GM12873 (cell line): ENCODE measurements at regions not wholly inside any gene's neighbourhood (a gene's known extent, or its start where the extent isn't known, plus 50 kb on each side); places are given as distances from the start of the nearest gene placed in this dataset.

Source experiments
- TF ChIP-seq, protein P1 (sequence below): IDR thresholded peaks from 2 replicates; pipeline ENCODE4 v1.5.1; 2012; ENCODE audit warnings: low read depth, mild to moderate bottlenecking, moderate library complexity, low read length, control low read depth; ENCODE audit not compliant: insufficient read depth; ENCODE audit errors: missing control alignments

DNA sequence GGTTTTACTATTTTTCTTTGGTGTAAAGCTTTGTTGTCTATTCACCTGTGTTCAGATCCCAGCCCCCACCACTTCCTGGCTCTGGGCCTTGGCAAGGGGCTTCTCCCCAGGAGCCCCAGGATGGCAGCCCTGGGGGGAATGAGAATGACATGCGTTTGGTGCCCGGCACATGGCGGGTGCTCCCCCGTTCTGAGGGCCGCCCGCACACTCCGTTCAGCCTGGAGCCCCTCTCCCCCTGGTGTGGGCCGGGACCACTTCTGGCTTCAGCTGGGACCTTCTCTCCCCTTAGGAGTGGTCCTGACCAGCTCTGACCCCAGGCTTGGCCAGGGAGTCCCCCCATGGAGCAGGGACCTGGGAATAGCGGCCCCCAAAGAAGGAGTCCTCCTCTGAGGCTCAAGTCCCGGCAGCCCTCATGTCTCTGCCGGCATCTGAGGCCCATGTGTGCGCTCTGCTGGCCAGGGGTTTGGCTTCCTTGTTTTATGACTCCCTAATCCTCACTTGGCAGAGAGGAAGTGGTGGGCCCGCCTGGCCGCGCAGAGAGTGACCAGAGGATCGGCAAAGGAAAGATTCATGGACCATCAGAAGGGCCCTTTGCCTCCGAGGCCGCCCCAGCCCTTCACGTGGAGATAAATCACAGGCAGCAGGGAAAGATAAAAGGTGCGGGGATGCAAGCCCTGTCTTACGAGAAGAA lies 57.0 kb upstream of the LMX1B start:
- TF ChIP-seq, protein P1, sequence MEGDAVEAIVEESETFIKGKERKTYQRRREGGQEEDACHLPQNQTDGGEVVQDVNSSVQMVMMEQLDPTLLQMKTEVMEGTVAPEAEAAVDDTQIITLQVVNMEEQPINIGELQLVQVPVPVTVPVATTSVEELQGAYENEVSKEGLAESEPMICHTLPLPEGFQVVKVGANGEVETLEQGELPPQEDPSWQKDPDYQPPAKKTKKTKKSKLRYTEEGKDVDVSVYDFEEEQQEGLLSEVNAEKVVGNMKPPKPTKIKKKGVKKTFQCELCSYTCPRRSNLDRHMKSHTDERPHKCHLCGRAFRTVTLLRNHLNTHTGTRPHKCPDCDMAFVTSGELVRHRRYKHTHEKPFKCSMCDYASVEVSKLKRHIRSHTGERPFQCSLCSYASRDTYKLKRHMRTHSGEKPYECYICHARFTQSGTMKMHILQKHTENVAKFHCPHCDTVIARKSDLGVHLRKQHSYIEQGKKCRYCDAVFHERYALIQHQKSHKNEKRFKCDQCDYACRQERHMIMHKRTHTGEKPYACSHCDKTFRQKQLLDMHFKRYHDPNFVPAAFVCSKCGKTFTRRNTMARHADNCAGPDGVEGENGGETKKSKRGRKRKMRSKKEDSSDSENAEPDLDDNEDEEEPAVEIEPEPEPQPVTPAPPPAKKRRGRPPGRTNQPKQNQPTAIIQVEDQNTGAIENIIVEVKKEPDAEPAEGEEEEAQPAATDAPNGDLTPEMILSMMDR, result no peak

GRCh38 chr9:126558051-126558665 lies 55.6 kb upstream of the LMX1B start:
- TF ChIP-seq, protein P1, result peak; percentile 97

GRCh38 chr9:126559296-126559695 lies 54.4 kb upstream of the LMX1B start:
- TF ChIP-seq, protein P1, result no peak

DNA sequence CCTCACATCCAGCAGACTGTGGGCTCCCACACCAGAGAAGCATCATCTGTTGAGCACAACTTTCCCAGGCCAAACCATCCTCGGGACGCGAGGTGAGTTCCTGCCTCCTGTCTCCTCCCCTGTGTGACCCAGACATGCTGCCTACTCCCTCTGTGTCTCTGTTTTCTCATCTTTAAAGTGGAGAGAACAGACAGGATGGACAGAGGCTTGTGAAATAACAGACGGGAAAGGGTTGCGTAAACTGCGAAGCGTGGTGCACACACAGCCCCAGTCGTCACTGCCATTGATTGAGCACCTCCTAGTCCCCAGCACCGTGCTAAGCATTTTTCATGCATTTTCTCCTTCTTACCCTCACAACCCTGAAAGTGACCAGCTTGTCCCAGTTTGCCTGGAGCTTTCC lies 52.1 kb upstream of the LMX1B start:
- TF ChIP-seq, protein P1, result no peak

GRCh38 chr9:126563556-126563955 lies 50.2 kb upstream of the LMX1B start:
- TF ChIP-seq, protein P1, result no peak
